Activated T-helper 9 cell treated with anti-CD3 and anti-CD28 coated beads, Interleukin-2, amount 50 U/mL, for 16 hours (primary cell): ENCODE measurements at regions not wholly inside any gene's neighbourhood (a gene's known extent, or its start where the extent isn't known, plus 50 kb on each side); places are given as distances from the start of the nearest gene placed in this dataset.
"Not testable (repeated sequence)": the region's sequence is repeated elsewhere in the genome, so short reads cannot be mapped to it uniquely, and the experiment has no call there.

Source experiments
- DNase-seq: peaks from one replicate; pipeline ENCODE4 v3.0.0-alpha.2; 2020; ENCODE audit warnings: low read depth

- DNase-seq, result no peak
Measured at GRCh38 chr2:125224830-125225229, 1199.7 kb downstream of the CNTNAP5 start.

- no peak for DNase-seq
Measured at GRCh38 chr2:125227843-125228392, 1202.8 kb downstream of the CNTNAP5 start.

- DNase-seq, result no peak
Measured at GRCh38 chr2:125240870-125241269, 1215.8 kb downstream of the CNTNAP5 start.

GRCh38 chr2:125243074-125243473 lies 1218.0 kb downstream of the CNTNAP5 start:
- DNase-seq, result no peak

GRCh38 chr2:125254010-125254409 lies 1228.9 kb downstream of the CNTNAP5 start:
- DNase-seq, result no peak

- no peak for DNase-seq
Measured at GRCh38 chr2:125259451-125259850, 1234.4 kb downstream of the CNTNAP5 start.

GRCh38 chr2:125260366-125260930 lies 1235.4 kb downstream of the CNTNAP5 start:
- not testable (repeated sequence) for DNase-seq

GRCh38 chr2:125264453-125264852 lies 1239.4 kb downstream of the CNTNAP5 start:
- DNase-seq, result no peak

GRCh38 chr2:125267683-125268082 lies 1242.6 kb downstream of the CNTNAP5 start:
- no peak for DNase-seq

- DNase-seq, result no peak
Measured at GRCh38 chr2:125272651-125273050, 1247.6 kb downstream of the CNTNAP5 start.

- no peak for DNase-seq
Measured at GRCh38 chr2:125274718-125275117, 1249.6 kb downstream of the CNTNAP5 start.

GRCh38 chr2:125280265-125280664 lies 1255.2 kb downstream of the CNTNAP5 start:
- no peak for DNase-seq

GRCh38 chr2:125281242-125281641 lies 1256.2 kb downstream of the CNTNAP5 start:
- DNase-seq, result no peak

- DNase-seq, result no peak
Measured at GRCh38 chr2:125296742-125297141, 1271.7 kb downstream of the CNTNAP5 start.

- no peak for DNase-seq
Measured at GRCh38 chr2:125310657-125311364, 1285.7 kb downstream of the CNTNAP5 start.

- no peak for DNase-seq
Measured at GRCh38 chr2:125312342-125312741, 1287.3 kb downstream of the CNTNAP5 start.

GRCh38 chr2:125313806-125314205 lies 1288.7 kb downstream of the CNTNAP5 start:
- DNase-seq, result no peak

GRCh38 chr2:125318740-125319139 lies 1293.7 kb downstream of the CNTNAP5 start:
- no peak for DNase-seq

GRCh38 chr2:125324273-125324672 lies 1299.2 kb downstream of the CNTNAP5 start:
- DNase-seq, result no peak

- DNase-seq, result no peak
Measured at GRCh38 chr2:125330133-125330532, 1305.0 kb downstream of the CNTNAP5 start.

GRCh38 chr2:125341353-125341752 lies 1314.6 kb upstream of the GYPC start:
- no peak for DNase-seq

- DNase-seq, result not testable (repeated sequence)
Measured at GRCh38 chr2:125353542-125353941, 1302.4 kb upstream of the GYPC start.

GRCh38 chr2:125364192-125364983 lies 1291.6 kb upstream of the GYPC start:
- no peak for DNase-seq
